MCF 10A (cell line): ENCODE measurements at regions not wholly inside any gene's neighbourhood (a gene's known extent, or its start where the extent isn't known, plus 50 kb on each side); places are given as distances from the start of the nearest gene placed in this dataset.

Experiments used
- BruUV-seq: library from RNA; stranded (reverse); fragments of 400-500 nt; replicated peaks from 2 replicates; lab custom pipeline; 2021; lab: Mats Ljungman, UMichigan
- CTCF ChIA-PET: fragments of 300-600 bp; sonication (Branson Sonifier 250); formaldehyde crosslinking; extraction: SDS; loops from one replicate; lab custom pipeline; 2021; ENCODE audit warnings: antibody characterized with exemption, inconsistent platforms; lab: Yijun Ruan, JAX
- POLR2A ChIA-PET: fragments of 300-600, 350-650 bp; sonication (Branson Sonifier 250); formaldehyde crosslinking; extraction: SDS; loops from one replicate; lab custom pipeline; 2020; ENCODE audit warnings: antibody characterized with exemption, inconsistent platforms; lab: Yijun Ruan, JAX
- DNase-seq: peaks from one replicate; pipeline ENCODE4 v3.0.0-alpha.2; 2018; ENCODE audit not compliant: unreplicated experiment
- H3K27ac Mint-ChIP-seq: one replicate; pipeline ENCODE4 v1.8.0; 2022; ENCODE audit warnings: mild to moderate bottlenecking, low read depth, mixed read lengths; ENCODE audit not compliant: unreplicated experiment
- H3K27me3 Mint-ChIP-seq: one replicate; pipeline ENCODE4 v1.8.0; 2022; ENCODE audit warnings: mixed read lengths; ENCODE audit not compliant: insufficient read depth, unreplicated experiment
- H3K36me3 Mint-ChIP-seq: one replicate; pipeline ENCODE4 v1.8.0; 2022; ENCODE audit warnings: mild to moderate bottlenecking, moderate library complexity, mixed read lengths; ENCODE audit not compliant: insufficient read depth, unreplicated experiment
- H3K4me1 Mint-ChIP-seq: one replicate; pipeline ENCODE4 v1.8.0; 2022; ENCODE audit warnings: mixed read lengths; ENCODE audit not compliant: insufficient read depth, unreplicated experiment
- H3K4me3 Mint-ChIP-seq: one replicate; pipeline ENCODE4 v1.8.0; 2022; ENCODE audit warnings: mild to moderate bottlenecking, moderate library complexity, mixed read lengths; ENCODE audit not compliant: unreplicated experiment
- H3K9me3 Mint-ChIP-seq: one replicate; pipeline ENCODE4 v1.8.0; 2022; ENCODE audit warnings: mixed read lengths; ENCODE audit not compliant: unreplicated experiment
- CTCF ChIP-seq: fragments of 200-600 bp; IDR thresholded peaks from one replicate; pipeline ENCODE4 v1.8.0; 2022; ENCODE audit warnings: antibody characterized with exemption, mild to moderate bottlenecking; ENCODE audit not compliant: unreplicated experiment
- intact Hi-C: fragments of 100-400 bp; cut with micrococcal nuclease; formaldehyde crosslinking; loops from 2 replicates; pipeline ENCODE4 v1.14.1; 2022

DNA sequence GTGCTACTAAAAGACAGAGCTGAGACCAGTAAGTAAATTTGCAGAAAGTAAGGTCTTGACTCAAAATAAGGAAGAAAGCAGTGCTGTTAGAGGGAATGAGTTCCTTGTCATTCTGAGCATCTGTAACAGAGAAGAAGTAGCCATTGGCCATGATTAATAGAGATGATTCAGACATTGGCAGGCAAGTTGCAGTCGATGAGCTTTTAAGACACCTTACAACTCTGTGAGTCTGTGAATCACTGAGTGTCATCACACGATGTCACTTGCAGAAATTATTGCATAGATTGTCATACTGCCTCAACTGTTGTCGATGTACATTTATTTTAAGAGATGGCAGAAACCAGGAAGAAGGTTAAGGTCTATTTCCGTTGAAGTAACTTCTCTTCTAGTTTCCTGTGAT lies 201.1 kb upstream of the CDH13 start:
- H3K9me3 Mint-ChIP-seq: no peaks in the 10 kb centered on the region
- H3K27me3 Mint-ChIP-seq: peaks cover 89% of the 10 kb centered on the region
- no peak overlapping the region for H3K4me3 Mint-ChIP-seq
- no peak for TF ChIP-seq CTCF
- ChIA-PET POLR2A (no interaction called here), CTCF (no interaction called here)
- BruUV-seq: no TSS peak
- no peaks in the 10 kb centered on the region for H3K36me3 Mint-ChIP-seq
- no peaks in the 10 kb centered on the region for H3K4me1 Mint-ChIP-seq
- DNase-seq: peak; percentile 26
- intact Hi-C loops: no loop called here
- no peak overlapping the region for H3K27ac Mint-ChIP-seq

GRCh38 chr16:82421851-82422250 lies 204.9 kb upstream of the CDH13 start:
- POLR2A ChIA-PET: no interaction called here
- TF ChIP-seq CTCF: no peak
- no TSS peak for BruUV-seq
- Mint-ChIP-seq H3K4me1 (no peaks in the 10 kb centered on the region), H3K36me3 (no peaks in the 10 kb centered on the region), H3K27ac (no peak overlapping the region), H3K4me3 (no peak overlapping the region), H3K9me3 (no peaks in the 10 kb centered on the region), H3K27me3 (peaks cover 60% of the 10 kb centered on the region)
- no peak for DNase-seq
- intact Hi-C loops: no loop called here
- CTCF ChIA-PET: interaction anchor here (0.5 to 0.6 kb wide), 2 partner anchors 40 to 208 kb away, joined by 3 read pairs; no protein-coding TSS in a partner anchor

- DNase-seq: no peak
- no TSS peak for BruUV-seq
- H3K4me1 Mint-ChIP-seq: no peaks in the 10 kb centered on the region
- intact Hi-C loops: no loop called here
- no peak overlapping the region for H3K4me3 Mint-ChIP-seq
- no peaks in the 10 kb centered on the region for H3K9me3 Mint-ChIP-seq
- POLR2A ChIA-PET: no interaction called here
- CTCF ChIA-PET: interaction anchor here (0.8 kb wide), 1 partner anchor 18 kb away, joined by 3 read pairs; no protein-coding TSS in a partner anchor
- peaks cover 47% of the 10 kb centered on the region for H3K27me3 Mint-ChIP-seq
- H3K27ac Mint-ChIP-seq: no peak overlapping the region
- H3K36me3 Mint-ChIP-seq: no peaks in the 10 kb centered on the region
- TF ChIP-seq CTCF: no peak
These were observed 207.4 kb upstream of the CDH13 start for GRCh38 chr16:82419332-82419731.

- DNase-seq: peak; percentile 7
- intact Hi-C loops: no loop called here
- no peak for TF ChIP-seq CTCF
- Mint-ChIP-seq H3K27me3 (peaks cover 50% of the 10 kb centered on the region), H3K9me3 (no peaks in the 10 kb centered on the region), H3K36me3 (no peaks in the 10 kb centered on the region), H3K4me1 (no peaks in the 10 kb centered on the region), H3K27ac (no peak overlapping the region), H3K4me3 (no peak overlapping the region)
- ChIA-PET CTCF (no interaction called here), POLR2A (no interaction called here)
- BruUV-seq: no TSS peak
These were observed 212.3 kb upstream of the CDH13 start for GRCh38 chr16:82414476-82414875.
